ENCODE measurements at regions not wholly inside any gene's neighbourhood (a gene's known extent, or its start where the extent isn't known, plus 50 kb on each side); places are given as distances from the start of the nearest gene placed in this dataset.
A peak's percentile ranks its signal among the peaks of the same experiment; 100 is the strongest.

- TF ChIP-seq POLR2A (IDR thresholded peaks at IDR 0.05) (no peak), CTCF (IDR thresholded peaks at IDR 0.05) (peak in 3 of 4 experiments; percentile 68 to 75 (median 69))
These were observed 117.1 kb upstream of the EEF1E1 start for GRCh38 chr6:8219352-8219943.

Measured in prostate gland (tissue), 2 donors.